ELR (cell line): ENCODE measurements at regions not wholly inside any gene's neighbourhood (a gene's known extent, or its start where the extent isn't known, plus 50 kb on each side); places are given as distances from the start of the nearest gene placed in this dataset.
"Not testable (repeated sequence)": the region's sequence is repeated elsewhere in the genome, so short reads cannot be mapped to it uniquely, and the experiment has no call there.

Experiments
- DNase-seq: peaks from one replicate; pipeline ENCODE4 v3.0.0-alpha.2; 2015; ENCODE audit warnings: low read depth

GRCh38 chr5:12246036-12246435, 341.8 kb upstream of the CTNND2 start:
- DNase-seq: peak; percentile 39

- peak; percentile 78 for DNase-seq
Measured at GRCh38 chr5:12245429-12245828, 341.2 kb upstream of the CTNND2 start.

DNA sequence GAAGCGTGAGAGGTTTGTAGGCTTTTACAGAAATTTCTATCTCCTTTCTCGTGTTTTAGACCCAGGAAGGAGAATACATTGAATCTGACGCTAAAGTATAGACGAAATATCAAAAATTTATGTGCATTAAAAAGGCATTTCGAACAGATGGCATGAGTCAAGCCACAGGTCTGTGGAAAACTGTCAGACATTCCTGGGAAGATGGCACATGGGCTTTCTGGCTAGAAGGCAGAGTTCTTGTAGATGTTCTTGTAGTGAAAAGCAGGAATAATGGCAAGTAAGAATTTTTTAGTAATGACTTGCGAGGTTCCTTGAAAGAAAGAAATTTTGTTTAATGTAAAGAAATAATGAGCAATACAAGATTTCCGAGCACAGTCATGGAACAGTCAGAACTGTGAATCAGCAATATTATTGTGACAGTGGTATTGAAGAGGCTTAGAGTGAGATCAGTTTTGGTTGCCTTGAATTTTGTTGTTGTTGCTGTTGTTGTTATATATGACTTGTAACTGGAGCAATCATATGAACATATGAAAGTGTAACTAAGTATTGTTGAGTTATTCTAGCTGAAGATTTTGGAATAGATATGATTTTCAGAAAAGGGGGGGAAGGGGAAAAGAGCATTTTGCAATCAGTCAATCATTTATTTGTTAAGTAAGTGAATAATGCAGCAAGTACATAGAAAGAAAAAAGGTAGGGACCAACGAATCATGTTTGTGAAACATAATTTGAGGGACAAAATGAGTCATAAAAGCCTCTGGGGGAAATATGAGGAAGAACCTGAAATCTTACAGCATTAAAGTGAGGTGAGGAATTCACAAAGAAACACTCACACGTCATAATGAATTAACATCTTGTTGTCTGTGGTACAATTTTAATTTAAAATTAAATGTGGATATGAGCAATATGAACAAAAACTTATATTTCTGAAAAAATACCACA, 339.0 kb upstream of the CTNND2 start:
- peak; percentile 81 for DNase-seq

- DNase-seq: no peak
Measured at GRCh38 chr5:12237837-12238575, 333.8 kb upstream of the CTNND2 start.

DNA sequence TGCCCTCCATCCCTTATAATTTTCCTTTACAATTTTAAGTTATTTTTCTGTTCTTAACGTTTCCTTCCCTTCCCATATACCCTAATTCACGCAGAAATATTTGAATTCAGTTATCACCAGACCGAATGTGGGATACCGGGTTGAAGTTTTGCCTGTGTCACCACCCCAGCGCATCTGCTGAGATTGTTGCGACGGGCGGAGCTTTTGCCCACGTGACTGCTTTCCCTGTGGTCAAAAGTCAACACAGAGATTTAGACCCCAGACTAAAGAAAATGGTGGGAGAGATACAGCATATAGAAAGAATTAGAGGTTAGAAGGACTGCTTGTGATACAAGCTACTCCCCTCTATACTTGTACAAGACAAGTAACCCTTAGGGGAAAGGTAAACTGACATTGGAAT, 326.4 kb upstream of the CTNND2 start:
- DNase-seq: no peak

- DNase-seq: no peak
Measured at GRCh38 chr5:12217039-12217438, 312.8 kb upstream of the CTNND2 start.

DNA sequence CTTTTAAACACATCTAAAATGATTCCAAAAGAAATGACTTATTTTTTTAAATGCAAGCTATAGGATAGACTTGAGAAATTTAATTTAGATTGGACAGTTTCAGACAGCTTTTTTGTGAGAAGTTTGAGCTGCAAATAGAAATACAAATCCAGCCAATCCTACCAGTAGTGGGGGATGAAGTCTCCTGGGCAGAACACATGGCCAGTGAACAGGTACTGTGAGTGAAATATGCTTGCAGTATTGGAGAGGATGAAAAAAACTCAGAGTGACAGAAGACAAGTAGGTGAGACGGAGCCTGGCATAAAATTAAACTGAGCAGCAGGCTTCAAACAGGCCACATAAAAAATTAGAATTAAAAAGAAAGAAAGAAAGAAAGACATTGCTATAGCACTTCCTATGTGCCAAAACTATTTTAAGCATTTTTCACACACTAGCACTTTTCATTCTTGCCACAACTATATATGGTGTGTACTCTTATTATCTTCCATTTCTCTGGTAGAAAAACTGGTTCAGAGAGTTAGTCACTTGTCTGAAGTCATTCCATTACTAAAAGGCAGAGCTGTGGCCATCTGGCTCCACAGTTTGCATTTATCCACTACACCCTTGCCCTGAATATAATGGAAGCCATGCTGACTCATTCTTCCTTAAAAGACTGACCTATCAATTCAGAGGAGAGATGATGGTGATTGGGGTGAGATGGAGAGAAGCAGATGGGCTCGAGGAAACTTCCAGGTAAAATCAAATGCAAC, 310.2 kb upstream of the CTNND2 start:
- DNase-seq: peak; percentile 3

DNA sequence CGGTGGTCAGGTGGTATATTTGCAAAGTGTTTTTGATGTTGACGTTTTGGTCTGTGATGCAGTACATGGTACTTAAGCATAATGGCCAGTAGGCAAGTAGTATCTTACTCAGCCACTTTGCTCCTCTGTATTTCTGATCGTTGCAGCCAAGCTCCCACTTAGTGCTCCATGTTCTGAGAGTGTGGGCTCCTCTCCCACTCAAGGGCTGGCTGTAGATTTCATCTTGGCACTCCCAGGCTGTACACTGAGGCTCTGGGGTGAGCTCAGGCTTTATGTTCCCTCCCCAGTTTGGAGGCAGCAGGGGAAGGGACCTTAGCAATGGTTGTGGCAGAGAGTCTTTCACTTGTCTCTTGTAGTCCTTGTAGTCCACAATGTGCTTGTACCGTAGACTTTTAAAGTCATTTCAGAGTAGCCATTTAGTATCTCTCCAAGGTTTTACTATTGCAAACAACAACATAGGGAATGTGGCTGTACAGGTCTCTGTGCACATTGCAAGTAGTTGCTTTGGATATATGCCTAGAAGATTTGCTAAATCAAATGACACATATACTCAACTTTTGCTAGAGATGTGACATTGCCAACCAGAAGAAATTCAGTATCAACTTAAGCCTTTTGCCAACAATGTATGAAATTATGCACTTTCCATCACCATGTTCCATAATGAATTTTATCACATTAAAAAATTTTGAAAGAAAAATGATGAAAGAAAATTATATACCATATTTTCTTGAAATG, 304.3 kb upstream of the CTNND2 start:
- no peak for DNase-seq

GRCh38 chr5:12204761-12205160, 300.5 kb upstream of the CTNND2 start:
- peak; percentile 19 for DNase-seq

DNA sequence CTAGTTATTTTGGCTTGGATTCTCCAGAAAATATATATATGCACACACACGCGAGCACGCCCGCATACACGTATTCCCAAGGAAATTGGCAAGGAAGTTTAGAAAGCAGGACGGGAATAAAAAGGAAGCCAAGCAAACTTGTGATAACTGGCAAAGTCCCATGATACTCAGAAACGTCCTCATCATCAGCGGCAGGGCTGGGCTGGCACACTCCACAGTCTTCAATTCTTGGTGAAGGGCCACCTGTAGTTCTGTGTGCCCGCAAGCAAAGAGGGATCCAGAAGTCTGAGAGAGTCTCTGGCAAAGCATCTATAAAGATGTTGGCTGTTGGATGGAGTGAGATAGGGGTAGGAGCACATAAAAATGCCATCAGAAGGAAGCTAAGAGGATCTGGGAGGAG, 289.3 kb upstream of the CTNND2 start:
- DNase-seq: no peak

DNA sequence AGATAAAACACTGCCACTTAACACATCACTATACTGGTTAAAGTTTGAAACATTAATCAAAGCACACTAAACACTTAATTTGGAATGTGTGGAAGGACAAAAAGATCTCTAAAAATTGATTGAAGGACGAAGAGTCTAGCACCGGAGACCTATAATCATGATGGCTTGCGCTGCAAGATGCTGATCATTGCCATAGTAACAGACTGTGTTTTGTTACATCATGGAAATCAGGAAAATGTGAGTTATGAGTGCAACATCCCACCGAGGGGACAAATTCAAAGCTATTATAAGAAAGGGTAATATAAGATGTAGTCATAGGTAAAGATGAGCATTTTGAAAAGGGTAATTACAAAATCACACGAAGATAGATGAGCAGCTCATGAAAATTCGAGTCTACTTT, 278.8 kb upstream of the CTNND2 start:
- no peak for DNase-seq

DNA sequence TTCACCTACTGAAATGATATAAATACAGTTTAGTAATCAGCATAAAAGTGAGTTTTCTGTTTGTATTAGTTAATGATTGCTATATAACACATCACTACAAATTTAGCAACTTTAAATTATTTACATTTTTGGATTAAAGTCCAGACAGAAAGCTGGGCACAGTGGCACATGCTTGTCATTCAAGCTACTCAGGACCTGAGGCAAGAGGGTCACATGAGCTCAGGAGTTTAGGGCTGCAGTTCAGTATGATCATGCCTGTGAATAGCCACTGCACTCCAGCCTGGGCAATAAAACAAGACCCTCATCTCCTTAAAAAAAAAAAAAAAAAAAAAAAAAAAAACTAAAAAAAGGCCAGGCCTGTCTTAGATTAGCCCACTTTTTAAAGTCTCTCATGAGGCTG, 273.6 kb upstream of the CTNND2 start:
- DNase-seq: no peak

DNA sequence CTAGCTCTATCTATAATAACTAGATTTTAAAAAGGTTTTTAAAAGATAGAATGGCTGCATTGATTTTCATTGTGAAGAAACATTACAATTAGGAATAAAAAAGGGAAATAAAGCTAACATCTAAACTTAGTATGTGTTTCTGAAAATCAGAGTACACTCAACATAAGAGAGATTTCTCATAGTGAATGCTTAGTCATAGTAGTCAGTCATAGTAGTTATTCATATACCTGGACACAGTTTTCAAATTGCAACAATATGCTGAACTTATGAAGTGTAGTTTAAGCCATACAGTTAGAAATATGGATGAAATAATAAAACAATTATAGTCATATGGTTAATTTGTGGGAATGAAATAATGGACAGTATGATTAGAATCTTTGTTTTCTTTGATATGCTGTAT, 273.0 kb upstream of the CTNND2 start:
- peak; percentile 1 for DNase-seq

DNA sequence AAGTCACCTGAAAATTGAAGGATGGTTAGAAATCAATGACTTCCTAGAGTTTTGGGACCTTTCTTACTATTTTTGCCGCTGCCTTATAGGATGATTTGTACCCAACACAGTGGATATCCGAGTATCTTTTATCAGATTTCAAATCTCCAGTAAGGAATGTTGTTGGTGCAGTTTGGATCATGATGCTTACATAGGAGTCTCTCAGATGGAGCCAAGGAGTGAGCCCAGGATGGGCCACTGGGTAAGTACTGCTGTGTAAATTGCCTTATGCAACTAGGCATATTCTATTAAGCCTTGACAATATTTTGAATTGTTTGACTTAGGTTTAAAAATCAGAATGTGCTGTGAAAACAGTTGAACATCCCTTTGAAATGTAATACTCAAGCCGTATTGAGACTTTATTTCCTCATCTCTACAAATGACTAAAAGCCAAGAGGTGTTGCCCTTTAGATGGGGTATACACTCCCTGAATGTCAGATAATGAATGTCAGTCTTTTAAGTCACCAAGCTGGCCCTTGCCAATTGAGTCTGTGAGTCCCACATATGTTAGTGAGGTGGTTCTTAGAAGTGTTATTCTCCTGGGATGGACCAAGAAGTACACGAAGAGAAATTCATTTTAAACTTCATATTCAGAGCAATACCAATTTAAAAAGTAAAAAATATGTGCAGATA, 271.8 kb upstream of the CTNND2 start:
- no peak for DNase-seq

DNA sequence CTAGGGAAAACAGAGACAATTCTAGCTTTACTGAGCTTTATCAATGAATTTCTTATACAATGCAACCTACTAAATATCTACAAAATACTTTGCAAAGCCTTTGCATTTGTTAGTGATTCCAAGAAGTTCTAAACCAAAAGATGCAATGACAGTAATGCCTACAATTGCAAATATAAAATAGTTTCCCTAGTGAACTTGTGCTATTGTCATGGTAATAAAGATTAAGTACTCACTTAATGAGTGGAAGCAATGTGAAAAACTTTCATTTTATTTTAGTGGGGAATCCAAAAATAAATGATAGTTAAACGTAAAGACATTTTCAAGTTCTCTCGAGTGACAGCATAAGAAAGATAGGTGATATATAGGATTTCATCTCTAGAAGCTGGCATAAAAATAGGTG, 270.5 kb upstream of the CTNND2 start:
- DNase-seq: no peak

DNA sequence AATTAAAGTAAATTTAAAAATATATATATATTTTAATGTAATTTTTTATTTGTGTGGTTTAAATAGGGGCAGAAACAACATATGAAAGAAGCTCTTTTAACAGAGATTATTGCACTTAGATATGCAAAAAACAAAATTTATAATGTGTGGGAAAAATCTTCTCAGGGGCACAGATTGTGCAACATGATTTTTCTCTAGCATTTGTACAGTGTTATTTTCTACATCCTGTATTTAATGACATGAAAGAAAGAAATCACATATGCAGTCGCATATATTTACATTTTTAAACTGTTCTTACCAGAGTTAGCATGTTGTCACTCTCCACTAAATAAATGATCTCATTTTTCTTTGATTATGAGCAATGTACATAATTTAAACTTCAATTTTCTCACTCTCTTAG, 265.3 kb upstream of the CTNND2 start:
- DNase-seq: no peak

DNA sequence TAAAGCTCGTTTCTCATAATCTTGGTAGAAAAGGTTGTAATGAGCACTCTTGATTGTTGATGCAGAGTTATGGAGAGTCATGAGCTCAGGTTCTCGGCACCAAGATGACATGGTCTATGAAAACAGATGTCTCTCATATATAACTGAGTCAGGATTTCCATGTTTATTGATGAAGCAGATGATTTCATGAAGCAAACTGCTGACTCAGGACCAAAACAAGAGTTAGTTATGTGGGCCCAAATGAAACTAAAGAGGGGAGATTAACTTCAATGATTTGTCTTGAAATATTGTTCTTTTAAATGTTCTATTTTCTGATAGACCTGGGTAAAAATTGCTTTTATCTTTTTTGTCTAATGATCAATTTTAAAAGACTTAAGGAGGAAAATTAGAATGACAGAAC, 258.6 kb upstream of the CTNND2 start:
- no peak for DNase-seq

DNA sequence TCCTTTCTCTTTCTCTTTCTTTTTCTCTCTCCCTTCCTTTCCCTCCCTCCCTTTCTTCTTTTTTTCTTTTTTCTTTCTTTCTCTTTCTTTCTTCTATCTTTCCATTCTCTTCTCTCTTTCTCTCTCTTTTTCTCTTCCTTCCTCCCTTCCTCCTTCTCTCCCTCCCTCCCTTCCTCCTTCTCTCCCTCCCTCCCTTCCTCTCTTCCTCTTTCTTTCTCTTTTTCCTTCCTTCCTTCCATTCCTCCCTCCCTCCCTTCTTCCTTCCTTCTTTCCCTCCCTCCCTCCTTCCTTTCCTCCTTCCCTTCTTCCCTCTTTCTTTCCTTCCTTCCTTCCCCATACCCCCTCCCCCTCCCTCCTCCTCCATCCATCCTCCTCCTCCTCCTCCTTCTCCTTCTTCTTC, 243.3 kb upstream of the CTNND2 start:
- no peak for DNase-seq

GRCh38 chr5:12141496-12141895, 237.2 kb upstream of the CTNND2 start:
- DNase-seq: peak; percentile 10

DNA sequence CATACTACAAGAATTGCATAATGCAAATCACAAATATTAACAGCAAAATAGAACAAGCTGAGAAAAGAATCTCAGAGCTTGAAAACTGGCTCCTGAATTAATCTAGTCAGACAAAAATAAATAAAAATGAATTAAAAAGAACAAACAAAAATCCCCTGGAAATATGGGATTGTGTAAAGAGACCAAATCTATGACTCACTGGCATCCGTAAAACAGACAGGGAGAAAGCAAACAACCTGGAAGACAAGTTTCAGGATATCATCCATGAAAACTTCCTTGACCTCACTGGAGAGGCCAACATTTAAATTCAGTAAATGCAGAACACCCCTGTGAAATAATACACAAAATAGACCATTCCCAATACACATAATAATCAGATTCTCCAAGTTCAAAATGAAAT, 229.3 kb upstream of the CTNND2 start:
- no peak for DNase-seq

- not testable (repeated sequence) for DNase-seq
Measured at GRCh38 chr5:12131020-12131419, 226.8 kb upstream of the CTNND2 start.
